Right ventricle myocardium superior (tissue), 1 donor: ENCODE measurements at regions not wholly inside any gene's neighbourhood (a gene's known extent, or its start where the extent isn't known, plus 50 kb on each side); places are given as distances from the start of the nearest gene placed in this dataset.
"Not testable (repeated sequence)": the region's sequence is repeated elsewhere in the genome, so short reads cannot be mapped to it uniquely, and the experiment has no call there.

Experiments used
- ATAC-seq: fragments of 200-7000 bp; cut with Tn5 transposase; one replicate; pipeline ENCODE4 v1.9.1; 2020; ENCODE audit warnings: mild to moderate bottlenecking; ENCODE audit not compliant: poor library complexity
- DNase-seq: peaks from one replicate; pipeline ENCODE4 v3.0.0-alpha.2; 2020
- intact Hi-C: fragments of 100-400 bp; cut with DNase I; formaldehyde crosslinking; loops from one replicate; pipeline ENCODE4 v1.11.2; 2022
- donor health status: DM: no; HTN: yes; CAD: no; lungs with severe emphysema.

DNA sequence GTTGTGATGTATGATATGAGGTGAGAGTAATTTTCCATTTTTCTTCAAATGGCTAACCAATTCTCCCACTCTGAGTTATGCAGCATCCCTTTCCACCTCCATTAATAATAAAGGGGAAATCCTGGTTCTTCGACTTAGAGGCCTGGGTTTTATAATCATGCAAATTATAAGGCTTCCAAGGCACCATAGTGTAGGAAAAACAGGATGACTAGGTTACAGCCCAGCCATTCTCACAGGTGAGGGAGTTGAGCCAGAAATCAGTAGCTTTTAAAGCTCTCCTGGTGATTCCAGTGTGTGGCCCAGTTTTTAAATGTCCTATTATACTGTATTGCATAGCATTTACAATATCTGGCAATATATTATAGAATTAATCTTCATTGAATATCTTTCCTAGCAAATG, 203.1 kb downstream of the ARHGEF9 start:
- intact Hi-C loops = no loop called here
- no peak for ATAC-seq
- no peak for DNase-seq

DNA sequence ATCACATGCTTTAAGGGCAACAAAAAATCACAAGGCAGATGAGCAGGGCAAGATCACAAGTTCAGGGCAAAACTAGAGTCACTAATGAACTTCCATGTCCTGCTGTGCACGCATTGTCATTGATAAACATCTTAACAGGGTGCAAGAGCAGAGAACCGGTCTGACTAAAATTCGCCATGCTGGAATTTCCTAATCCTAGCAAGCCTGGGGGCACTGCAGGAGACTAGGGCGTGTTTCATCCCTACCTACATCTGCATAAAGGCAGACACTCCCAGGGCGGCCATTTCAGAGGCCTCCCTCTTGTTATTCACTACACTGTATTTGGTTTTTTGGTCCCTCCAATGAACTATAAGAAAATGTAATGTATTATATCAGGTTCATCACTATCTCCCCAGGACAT, 203.6 kb downstream of the ARHGEF9 start:
- no peak for ATAC-seq
- intact Hi-C loops = no loop called here
- no peak for DNase-seq

DNA sequence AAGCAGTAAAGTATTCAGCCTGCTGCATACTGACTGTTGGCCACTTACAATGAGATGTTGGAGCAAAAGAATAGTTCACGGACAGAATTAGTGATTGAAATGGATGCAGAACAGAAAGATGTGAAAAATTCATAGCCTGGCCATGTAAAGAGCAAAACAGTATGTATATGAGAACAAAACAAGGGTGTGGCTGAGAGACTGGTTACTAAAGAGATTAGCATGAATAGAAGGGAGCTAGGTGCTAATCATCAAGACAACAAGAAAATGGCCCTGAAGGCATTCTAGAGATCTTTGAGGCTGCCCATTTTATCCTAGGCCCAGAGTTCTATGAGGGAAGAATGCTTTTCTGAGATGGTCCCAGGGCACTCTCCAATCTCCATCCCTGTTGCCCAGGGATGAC, 208.5 kb downstream of the ARHGEF9 start:
- ATAC-seq (no peak), DNase-seq (no peak)
- intact Hi-C loops = no loop called here

DNA sequence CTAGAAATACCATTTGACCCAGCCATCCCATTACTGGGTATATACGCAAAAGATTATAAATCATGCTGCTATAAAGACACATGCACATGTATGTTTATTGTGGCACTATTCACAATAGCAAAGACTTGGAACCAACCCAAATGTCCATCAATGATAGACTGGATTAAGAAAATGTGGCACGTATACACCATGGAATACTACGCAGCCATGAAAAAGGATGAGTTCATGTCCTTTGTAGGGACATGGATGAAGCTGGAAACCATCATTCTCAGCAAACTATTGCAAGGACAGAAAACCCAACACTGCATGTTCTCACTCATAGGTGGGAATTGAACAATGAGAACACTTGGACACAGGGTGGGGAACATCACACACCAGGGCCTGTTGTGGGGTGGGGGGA, 209.3 kb downstream of the ARHGEF9 start:
- ATAC-seq, intact Hi-C loops, DNase-seq: not testable (repeated sequence)

DNA sequence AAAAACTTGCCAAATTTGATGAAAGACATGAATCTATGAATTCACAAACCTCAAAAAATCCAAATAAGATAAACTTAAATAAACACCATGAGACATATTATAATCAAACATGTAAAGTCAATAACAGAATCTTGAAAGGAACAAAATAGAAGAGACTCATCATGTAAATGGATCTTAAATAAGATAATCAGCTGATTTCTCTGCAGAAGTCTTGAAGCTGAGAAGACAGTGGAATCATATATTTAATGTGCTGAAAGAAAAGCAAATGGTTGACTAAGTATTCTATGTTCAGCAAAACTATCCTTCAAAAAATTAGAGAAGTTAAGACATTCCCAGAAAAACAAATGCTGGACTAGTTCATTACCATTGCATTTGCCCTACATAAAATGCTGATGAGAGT, 215.7 kb upstream of the SPIN4 start:
- DNase-seq (no peak), ATAC-seq (no peak)
- intact Hi-C loops = no loop called here

DNA sequence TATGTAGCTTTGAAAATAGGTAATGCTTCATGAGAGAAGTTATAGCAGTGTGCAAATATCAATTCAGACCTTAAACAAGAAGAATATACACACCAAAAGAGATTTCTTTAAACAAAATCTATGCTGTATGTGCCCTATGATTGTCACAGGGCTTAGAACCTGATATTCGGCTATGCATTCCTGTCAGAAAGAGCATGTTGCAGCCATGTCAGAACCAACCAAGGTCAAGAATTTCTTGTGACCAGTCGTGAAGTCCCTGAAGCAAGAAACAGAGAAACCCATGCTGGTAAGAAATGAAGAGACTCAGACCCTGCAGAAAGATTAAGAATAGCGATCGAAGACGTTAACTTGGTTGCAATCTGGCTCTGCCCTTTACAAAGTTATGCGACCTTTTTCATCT, 210.3 kb upstream of the SPIN4 start:
- no peak for DNase-seq

DNA sequence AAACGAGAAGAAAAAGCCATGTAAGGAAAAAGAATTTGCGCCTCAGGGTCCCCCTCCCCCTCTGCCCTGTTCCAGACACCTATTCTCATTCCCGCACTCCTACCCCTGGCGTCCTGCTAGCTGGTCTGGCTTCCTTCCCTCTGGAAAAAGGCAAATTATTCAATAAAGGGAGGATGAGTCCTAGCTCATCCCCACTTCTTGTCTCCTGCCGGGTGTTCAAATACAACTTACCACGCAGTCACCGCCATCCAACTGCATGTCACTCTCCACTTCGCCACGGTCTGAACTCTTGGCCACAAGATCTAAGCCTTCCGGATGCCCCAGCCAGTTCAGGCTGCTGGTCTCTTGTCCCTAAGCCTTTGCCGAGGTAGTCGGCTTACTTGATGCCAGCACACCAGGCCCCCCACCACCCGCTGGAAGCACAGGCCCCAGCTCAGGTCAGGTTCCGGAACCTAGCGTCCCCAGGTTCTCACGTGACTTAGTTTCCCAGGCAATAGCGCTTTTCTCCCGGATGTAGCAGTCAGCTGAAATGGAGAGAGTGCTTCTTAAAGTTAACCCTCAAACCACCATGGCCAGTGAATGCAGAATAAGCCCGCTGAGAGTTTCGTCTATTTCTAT, 209.6 kb upstream of the SPIN4 start:
- DNase-seq (peak; percentile 50), ATAC-seq (peak; percentile 98)
- intact Hi-C loops = no loop called here

More for the DNA sequence above, 210.3 kb upstream of the SPIN4 start:
- ATAC-seq = peak; percentile 59
- intact Hi-C loops = no loop called here

DNA sequence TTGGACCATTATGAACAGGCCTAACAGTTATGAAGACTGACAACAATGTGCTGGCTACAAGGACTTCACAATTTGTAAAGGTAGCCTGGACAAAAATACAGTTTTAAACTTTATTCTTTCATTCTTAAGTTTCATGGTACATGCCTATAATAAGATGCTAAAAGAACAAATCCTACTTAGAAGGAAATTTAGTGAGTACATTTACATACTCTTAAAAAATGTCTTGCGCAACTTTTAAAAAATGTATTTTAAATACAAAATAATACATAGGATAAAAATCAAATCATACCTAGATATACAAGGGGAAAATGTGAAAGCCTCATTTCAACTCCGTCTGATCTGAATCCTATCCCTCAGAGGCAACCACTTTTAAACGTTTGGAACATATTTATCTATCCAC, 200.7 kb upstream of the SPIN4 start:
- intact Hi-C loops = no loop called here
- DNase-seq (no peak), ATAC-seq (no peak)

DNA sequence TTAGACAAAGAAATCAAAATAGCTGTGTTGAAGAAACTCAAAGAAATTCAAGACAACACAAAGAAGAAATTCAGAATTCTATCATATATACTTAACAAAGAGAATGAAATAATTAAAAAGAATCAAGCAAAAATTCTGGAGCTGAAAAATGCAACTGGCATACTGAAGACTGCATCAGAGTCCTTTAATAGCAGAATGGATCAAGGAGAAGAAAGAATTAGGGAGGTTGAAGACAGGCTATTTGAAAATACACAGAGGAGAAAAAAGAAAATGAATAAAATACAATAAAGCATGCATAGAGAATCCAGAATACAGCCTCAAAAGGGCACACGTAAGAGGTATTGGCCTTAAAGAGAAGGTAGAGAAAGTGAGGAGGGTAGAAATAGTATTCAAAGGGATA, 179.5 kb upstream of the SPIN4 start:
- intact Hi-C loops = no loop called here
- DNase-seq (no peak), ATAC-seq (no peak)

DNA sequence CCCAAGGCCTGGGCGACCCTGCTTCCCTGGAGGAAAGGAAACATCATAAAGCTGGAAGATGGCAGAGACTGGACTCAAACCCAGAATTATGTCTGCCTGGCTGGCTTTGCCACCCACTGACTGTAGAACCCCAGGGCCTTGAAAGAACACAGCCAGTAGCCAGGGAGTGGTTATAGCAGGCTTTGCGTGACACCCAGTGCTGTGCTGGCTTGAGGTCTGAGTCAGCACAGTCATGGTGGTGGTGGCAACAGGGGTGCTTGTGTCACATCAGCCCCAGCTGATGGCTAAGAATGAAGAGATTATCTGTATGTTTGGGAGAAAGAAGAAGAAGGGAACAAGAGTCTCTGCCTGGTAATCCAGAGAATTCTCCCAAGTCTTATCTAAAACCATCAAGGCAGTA, 178.8 kb upstream of the SPIN4 start:
- DNase-seq (no peak), ATAC-seq (no peak)
- intact Hi-C loops = no loop called here

DNA sequence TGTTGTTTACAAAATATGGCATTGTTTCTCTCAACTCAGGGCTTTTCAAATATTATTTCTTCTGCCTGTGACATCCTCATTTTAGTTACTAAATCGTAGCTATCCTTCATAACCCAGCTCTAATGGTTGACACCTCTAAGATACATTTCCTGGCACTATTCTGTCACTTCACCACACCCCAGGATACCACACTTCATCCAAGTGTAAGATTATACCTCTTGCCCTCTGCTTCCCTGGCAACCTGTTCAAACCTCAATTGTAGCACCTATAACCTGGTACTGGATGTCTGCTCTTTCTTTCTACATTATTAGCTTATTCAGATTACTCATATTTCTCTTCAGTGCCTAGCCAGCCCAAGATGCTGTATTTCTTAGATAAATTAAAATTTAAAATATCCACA, 175.7 kb upstream of the SPIN4 start:
- DNase-seq (no peak), ATAC-seq (no peak)
- intact Hi-C loops = no loop called here

DNA sequence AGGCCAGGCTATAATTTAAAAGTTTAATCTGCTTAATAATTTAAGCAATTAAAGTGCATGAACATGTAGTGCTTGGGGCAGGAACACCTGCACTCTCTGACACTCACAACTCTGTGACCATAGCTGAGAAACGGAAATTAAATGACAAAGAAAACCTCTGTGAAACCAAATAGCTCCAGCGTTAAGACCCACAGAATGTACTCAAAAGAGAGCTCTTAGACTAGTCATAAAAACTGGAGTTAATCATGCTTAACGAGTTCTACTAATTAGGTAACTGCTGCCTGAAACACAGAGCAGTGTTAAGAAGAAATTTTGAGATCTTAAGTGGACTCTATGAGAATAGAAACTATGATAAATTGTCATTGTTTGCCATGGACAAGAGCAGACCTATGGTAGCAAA, 174.4 kb upstream of the SPIN4 start:
- intact Hi-C loops = no loop called here
- ATAC-seq (no peak), DNase-seq (no peak)

DNA sequence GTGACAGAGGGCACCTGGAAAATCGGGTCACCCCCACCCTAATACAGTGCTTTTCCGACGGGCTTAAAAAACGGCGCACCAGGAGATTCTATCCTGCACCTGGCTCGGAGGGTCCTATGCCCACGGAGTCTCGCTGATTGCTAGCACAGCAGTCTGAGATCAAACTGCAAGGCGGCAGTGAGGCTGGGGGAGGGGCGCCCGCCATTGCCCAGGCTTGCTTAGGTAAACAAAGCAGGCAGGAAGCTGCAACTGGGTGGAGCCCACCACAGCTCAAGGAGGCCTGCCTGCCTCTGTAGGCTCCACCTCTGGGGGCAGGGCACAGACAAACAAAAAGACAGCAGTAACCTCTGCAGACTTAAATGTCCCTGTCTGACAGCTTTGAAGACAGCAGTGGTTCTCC, 168.2 kb upstream of the SPIN4 start:
- ATAC-seq, intact Hi-C loops, DNase-seq: not testable (repeated sequence)

DNA sequence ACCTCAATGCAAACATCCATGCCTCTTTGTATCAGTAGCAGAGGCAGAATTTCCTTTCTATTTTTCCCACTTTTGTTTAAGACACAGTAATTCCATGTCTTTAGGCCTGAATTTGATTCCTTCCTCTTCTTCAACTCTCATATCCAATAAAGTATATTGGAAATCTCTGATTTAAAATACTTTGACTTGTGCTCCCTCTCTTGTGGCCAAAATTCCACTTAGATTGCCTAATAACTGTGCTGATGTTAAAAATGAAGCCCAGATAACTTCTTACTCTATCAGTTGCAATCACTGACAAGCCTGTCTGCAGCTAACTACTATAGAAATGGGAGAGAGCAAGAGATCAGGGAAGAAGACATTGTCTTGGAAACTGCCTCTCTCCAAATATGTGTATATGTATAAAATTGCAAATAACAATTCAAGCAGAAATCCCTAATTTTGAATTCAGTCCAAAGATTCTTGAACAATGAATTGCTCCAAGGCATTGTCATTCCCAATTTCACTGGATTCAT, 163.5 kb upstream of the SPIN4 start:
- ATAC-seq (peak; percentile 36), DNase-seq (no peak)
- intact Hi-C loops = no loop called here

DNA sequence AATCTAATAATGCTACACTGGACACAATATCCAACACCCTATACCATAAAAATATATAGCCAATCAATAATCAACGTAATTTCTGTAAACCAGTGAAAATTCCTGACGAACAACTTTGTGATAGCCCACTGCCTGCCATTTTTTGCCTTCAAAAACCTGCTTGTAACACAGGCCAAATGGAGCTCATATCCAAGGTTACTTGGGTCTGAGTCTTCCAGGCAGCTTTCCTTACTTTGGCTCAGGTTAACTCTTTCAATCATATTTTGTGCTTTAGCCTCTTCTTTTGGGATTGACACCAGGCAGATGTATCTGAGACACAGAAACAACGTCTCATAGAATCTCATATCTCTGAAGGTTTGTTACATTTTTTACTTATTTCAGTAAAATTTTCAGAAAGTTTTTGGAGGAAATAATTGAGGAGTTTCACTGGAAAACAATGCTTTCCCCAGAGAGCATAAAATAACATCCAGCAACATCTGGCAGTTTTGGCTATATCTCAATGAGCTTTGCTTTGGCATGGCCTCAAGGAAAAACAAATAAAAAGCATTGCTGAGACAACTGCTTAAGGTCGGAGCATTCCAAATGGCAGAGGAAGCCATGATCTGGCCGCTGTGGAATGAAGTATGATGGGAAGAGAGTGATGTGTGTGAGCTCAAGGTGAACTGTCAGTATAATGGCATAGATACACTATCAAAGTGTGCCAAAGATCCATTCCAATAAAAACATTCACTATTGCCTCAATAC, 162.9 kb upstream of the SPIN4 start:
- DNase-seq (no peak), ATAC-seq (peak; percentile 75)
- intact Hi-C loops = no loop called here

DNA sequence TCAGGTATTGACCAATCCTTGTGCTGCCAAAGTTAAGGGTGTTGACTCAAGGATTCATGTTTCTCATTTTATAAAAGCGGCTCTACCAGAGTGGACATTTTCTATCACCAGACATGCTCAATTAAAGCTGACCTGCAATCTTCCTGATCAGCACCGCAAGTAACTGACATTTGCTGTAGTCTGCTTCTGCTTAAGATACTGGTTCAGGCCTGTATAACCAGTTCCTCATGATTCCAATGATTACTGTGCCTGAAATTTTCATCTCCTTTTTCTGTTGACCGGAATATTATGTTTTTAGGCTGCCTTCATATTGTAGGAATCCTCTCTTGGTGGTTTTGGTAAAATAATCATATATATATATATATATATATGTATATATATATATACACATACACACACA, 160.2 kb upstream of the SPIN4 start:
- DNase-seq (no peak), ATAC-seq (no peak)
- intact Hi-C loops = no loop called here

DNA sequence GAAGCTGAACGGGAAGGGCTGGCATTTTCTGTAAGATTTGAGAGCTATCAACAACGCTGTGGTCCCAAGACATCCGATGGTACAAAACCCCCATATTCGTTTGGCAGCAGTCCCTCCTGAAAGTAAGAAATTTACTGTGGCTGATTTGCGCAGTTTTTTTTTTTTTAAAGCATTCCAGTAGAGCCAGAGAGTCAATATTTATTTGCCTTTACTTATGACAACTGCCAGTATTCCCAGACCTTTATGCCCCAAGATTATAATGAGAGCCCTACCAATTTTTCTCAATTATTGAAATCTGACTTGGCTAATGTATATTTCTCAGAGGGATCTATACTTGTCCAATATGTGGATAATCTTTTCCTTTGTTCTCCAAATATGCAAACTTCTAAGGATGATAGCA, 157.5 kb upstream of the SPIN4 start:
- DNase-seq (no peak), ATAC-seq (no peak)
- intact Hi-C loops = no loop called here

DNA sequence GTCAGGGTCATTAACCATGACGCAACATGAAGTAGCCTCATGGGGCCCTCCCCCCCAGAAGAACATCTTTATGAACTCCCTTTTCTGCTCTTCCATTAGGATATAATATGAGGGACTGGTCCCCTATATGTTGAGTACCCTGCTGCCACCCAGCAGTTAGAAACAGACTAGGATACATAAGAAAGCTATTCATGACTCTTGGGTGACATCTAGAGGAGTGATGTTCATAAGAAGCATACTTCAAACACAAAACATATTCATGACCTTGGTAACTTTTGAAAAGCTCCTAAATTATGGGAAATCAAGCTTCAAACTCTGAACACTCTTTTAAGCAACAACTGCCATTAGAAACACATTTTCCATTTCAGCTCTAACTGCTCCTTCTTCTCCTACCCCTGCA, 155.2 kb upstream of the SPIN4 start:
- intact Hi-C loops = no loop called here
- no peak for ATAC-seq
- DNase-seq = no peak

DNA sequence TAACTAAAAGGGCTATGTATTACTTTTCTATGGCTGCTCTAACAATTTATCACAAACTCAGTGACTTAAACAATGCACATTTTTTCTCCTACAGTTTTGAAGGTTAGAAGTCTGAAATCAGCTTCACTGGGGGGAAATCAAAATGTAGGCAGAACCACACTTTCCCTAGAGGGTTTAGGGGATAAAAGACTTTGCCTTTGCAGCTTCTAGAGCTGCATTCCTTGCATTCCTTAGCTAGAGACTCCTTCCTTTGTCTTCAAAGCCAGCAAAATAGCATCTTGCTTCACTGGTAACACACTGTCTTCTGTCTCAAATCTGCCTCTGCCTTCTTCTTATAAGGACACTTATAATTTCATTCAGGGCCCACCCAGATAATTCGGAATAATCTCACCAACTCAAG, 152.4 kb upstream of the SPIN4 start:
- DNase-seq = no peak
- intact Hi-C loops = no loop called here
- ATAC-seq = no peak

DNA sequence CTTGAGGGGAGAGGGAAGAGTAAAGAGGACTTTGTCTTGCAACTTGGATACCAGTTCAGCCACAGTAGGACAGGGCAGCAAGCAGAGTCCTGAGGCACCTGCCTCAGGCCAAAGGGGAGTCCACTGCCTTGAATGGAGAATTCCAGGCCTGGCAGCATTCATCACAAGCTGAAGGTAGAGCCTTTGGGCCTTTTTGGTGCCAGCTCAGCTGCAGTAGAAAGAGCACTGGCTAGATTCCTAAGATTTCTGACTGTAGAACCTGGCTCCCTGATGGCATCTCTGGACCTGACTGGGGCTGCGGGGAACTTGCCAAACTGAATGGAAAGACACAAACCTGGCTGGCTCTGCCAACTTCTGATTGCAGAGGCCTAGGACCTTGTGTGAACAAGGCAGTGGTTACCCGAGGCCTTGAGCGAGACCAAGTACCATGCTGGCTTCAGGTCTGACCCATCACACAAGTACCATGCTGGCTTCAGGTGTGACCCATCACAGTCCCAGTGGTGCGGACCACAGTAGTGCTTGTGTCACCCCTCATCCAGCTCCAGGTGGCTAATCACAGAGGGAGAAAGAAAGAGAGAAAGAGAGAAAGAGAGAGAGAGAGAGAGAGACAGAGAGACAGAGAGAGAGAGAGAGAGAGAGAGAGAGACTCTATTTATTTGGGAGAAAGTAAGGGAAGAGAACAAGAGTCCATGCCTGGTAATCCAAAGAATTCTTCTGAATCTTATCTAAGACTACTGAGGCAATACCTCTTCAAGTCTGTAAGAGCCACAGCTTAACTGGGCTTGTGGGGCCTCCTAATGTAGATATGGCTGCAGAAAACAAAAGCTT, 137.6 kb upstream of the SPIN4 start:
- intact Hi-C loops = no loop called here
- DNase-seq (no peak), ATAC-seq (no peak)
